Activated CD4-positive, alpha-beta T cell treated with anti-CD3 and anti-CD28 coated beads, Interleukin-2, amount 10 ng/mL, durations not matched to agents 7 days and 5 days (primary cell): ENCODE measurements at regions not wholly inside any gene's neighbourhood (a gene's known extent, or its start where the extent isn't known, plus 50 kb on each side); places are given as distances from the start of the nearest gene placed in this dataset.
"Not testable (repeated sequence)": the region's sequence is repeated elsewhere in the genome, so short reads cannot be mapped to it uniquely, and the experiment has no call there.

Source experiments
- CTCF ChIA-PET: fragments of 350-600 bp; sonication (Branson Sonifier 250); formaldehyde crosslinking; loops from one replicate; lab custom pipeline; 2021; ENCODE audit warnings: antibody characterized with exemption; lab: Charles Lee
- POLR2A ChIA-PET: fragments of 350-600 bp; sonication (Branson Sonifier 250); formaldehyde crosslinking; loops from one replicate; lab custom pipeline; 2021; ENCODE audit warnings: antibody characterized with exemption; lab: Charles Lee
- DNase-seq: peaks from one replicate; pipeline ENCODE4 v3.0.0-alpha.2; 2020
- H3K27ac Mint-ChIP-seq: one replicate; pipeline ENCODE4 v1.8.0; 2021; ENCODE audit warnings: mild to moderate bottlenecking, moderate library complexity, mixed read lengths
- H3K27me3 Mint-ChIP-seq: one replicate; pipeline ENCODE4 v1.8.0; 2021; ENCODE audit warnings: mixed read lengths
- H3K36me3 Mint-ChIP-seq: one replicate; pipeline ENCODE4 v1.8.0; 2021; ENCODE audit warnings: low read depth, mixed read lengths
- H3K4me1 Mint-ChIP-seq: one replicate; pipeline ENCODE4 v1.8.0; 2021; ENCODE audit warnings: mixed read lengths
- H3K4me3 Mint-ChIP-seq: one replicate; pipeline ENCODE4 v1.8.0; 2021; ENCODE audit warnings: mild to moderate bottlenecking, moderate library complexity, mixed read lengths
- H3K9me3 Mint-ChIP-seq: one replicate; pipeline ENCODE4 v1.8.0; 2021; ENCODE audit warnings: mixed read lengths

- no peaks in the 10 kb centered on the region for H3K36me3 Mint-ChIP-seq
- H3K4me3 Mint-ChIP-seq, result no peak overlapping the region
- no peaks in the 10 kb centered on the region for H3K4me1 Mint-ChIP-seq
- CTCF ChIA-PET, result interaction anchor here (0.6 kb wide), 1 partner anchor 209 kb away, joined by 3 read pairs; no protein-coding TSS in a partner anchor
- DNase-seq, result no peak
- no peaks in the 10 kb centered on the region for H3K27me3 Mint-ChIP-seq
- H3K27ac Mint-ChIP-seq, result no peak overlapping the region
- POLR2A ChIA-PET, result no interaction called here
- H3K9me3 Mint-ChIP-seq, result peaks cover 2% of the 10 kb centered on the region
Measured at GRCh38 chr1:238474263-238474662, 583.5 kb upstream of the ZP4 start.

- Mint-ChIP-seq H3K27me3 (no peaks in the 10 kb centered on the region), H3K9me3 (peaks cover 5% of the 10 kb centered on the region), H3K36me3 (no peaks in the 10 kb centered on the region), H3K27ac (no peak overlapping the region), H3K4me3 (no peak overlapping the region), H3K4me1 (no peaks in the 10 kb centered on the region)
- ChIA-PET POLR2A (no interaction called here), CTCF (no interaction called here)
- DNase-seq, result no peak
Measured at GRCh38 chr1:238469146-238469631, 578.5 kb upstream of the ZP4 start.

GRCh38 chr1:238468068-238468467, 577.3 kb upstream of the ZP4 start:
- ChIA-PET POLR2A (no interaction called here), CTCF (no interaction called here)
- Mint-ChIP-seq H3K36me3 (no peaks in the 10 kb centered on the region), H3K27me3 (no peaks in the 10 kb centered on the region), H3K27ac (no peak overlapping the region), H3K4me1 (no peaks in the 10 kb centered on the region), H3K4me3 (no peak overlapping the region), H3K9me3 (peaks cover 4% of the 10 kb centered on the region)
- DNase-seq, result no peak

- ChIA-PET POLR2A (no interaction called here), CTCF (no interaction called here)
Measured at GRCh38 chr1:238466459-238466858, 575.7 kb upstream of the ZP4 start.

GRCh38 chr1:238465449-238465848, 574.7 kb upstream of the ZP4 start:
- POLR2A ChIA-PET, result no interaction called here
- DNase-seq, result no peak
- Mint-ChIP-seq H3K27ac (no peak overlapping the region), H3K4me1 (no peaks in the 10 kb centered on the region), H3K36me3 (no peaks in the 10 kb centered on the region), H3K9me3 (peaks cover 5% of the 10 kb centered on the region), H3K4me3 (no peak overlapping the region), H3K27me3 (no peaks in the 10 kb centered on the region)
- CTCF ChIA-PET, result no interaction called here

More at GRCh38 chr1:238466459-238466858, 575.7 kb upstream of the ZP4 start:
- Mint-ChIP-seq H3K36me3 (no peaks in the 10 kb centered on the region), H3K27me3 (no peaks in the 10 kb centered on the region), H3K9me3 (peaks cover 3% of the 10 kb centered on the region), H3K27ac (no peak overlapping the region), H3K4me1 (no peaks in the 10 kb centered on the region), H3K4me3 (no peak overlapping the region)
- no peak for DNase-seq

GRCh38 chr1:238458899-238459298, 568.2 kb upstream of the ZP4 start:
- Mint-ChIP-seq H3K27me3 (no peaks in the 10 kb centered on the region), H3K9me3 (peaks cover 10% of the 10 kb centered on the region), H3K4me3 (no peak overlapping the region), H3K27ac (no peak overlapping the region), H3K36me3 (no peaks in the 10 kb centered on the region), H3K4me1 (no peaks in the 10 kb centered on the region)
- DNase-seq, result no peak
- POLR2A ChIA-PET, result no interaction called here
- CTCF ChIA-PET, result no interaction called here

GRCh38 chr1:238457610-238458009, 566.9 kb upstream of the ZP4 start:
- H3K9me3 Mint-ChIP-seq, result peaks cover 10% of the 10 kb centered on the region
- H3K36me3 Mint-ChIP-seq, result no peaks in the 10 kb centered on the region
- H3K27me3 Mint-ChIP-seq, result no peaks in the 10 kb centered on the region
- POLR2A ChIA-PET, result no interaction called here
- no peaks in the 10 kb centered on the region for H3K4me1 Mint-ChIP-seq
- H3K4me3 Mint-ChIP-seq, result no peak overlapping the region
- DNase-seq, result no peak
- CTCF ChIA-PET, result no interaction called here
- H3K27ac Mint-ChIP-seq, result no peak overlapping the region

- H3K27ac Mint-ChIP-seq, result no peak overlapping the region
- POLR2A ChIA-PET, result no interaction called here
- CTCF ChIA-PET, result no interaction called here
- H3K9me3 Mint-ChIP-seq, result no peaks in the 10 kb centered on the region
- H3K36me3 Mint-ChIP-seq, result no peaks in the 10 kb centered on the region
- no peaks in the 10 kb centered on the region for H3K4me1 Mint-ChIP-seq
- no peak overlapping the region for H3K4me3 Mint-ChIP-seq
- no peak for DNase-seq
- H3K27me3 Mint-ChIP-seq, result no peaks in the 10 kb centered on the region
Measured at GRCh38 chr1:238451781-238452310, 561.1 kb upstream of the ZP4 start.

- CTCF ChIA-PET, result no interaction called here
- no peak for DNase-seq
- Mint-ChIP-seq H3K27me3 (no peaks in the 10 kb centered on the region), H3K4me3 (no peak overlapping the region), H3K4me1 (no peaks in the 10 kb centered on the region), H3K9me3 (no peaks in the 10 kb centered on the region), H3K36me3 (no peaks in the 10 kb centered on the region), H3K27ac (no peak overlapping the region)
- POLR2A ChIA-PET, result no interaction called here
Measured at GRCh38 chr1:238450976-238451375, 560.3 kb upstream of the ZP4 start.

GRCh38 chr1:238443687-238444086, 553.0 kb upstream of the ZP4 start:
- Mint-ChIP-seq H3K27ac (no peak overlapping the region), H3K9me3 (peaks cover 4% of the 10 kb centered on the region), H3K36me3 (no peaks in the 10 kb centered on the region), H3K27me3 (no peaks in the 10 kb centered on the region), H3K4me1 (no peaks in the 10 kb centered on the region), H3K4me3 (no peak overlapping the region)
- no peak for DNase-seq
- CTCF ChIA-PET, result no interaction called here
- POLR2A ChIA-PET, result no interaction called here

GRCh38 chr1:238439511-238439910, 548.8 kb upstream of the ZP4 start:
- H3K4me1 Mint-ChIP-seq, result no peaks in the 10 kb centered on the region
- no peaks in the 10 kb centered on the region for H3K36me3 Mint-ChIP-seq
- H3K27me3 Mint-ChIP-seq, result no peaks in the 10 kb centered on the region
- no peak for DNase-seq
- H3K4me3 Mint-ChIP-seq, result no peak overlapping the region
- H3K27ac Mint-ChIP-seq, result no peak overlapping the region
- ChIA-PET CTCF (no interaction called here), POLR2A (no interaction called here)
- peaks cover 4% of the 10 kb centered on the region for H3K9me3 Mint-ChIP-seq

GRCh38 chr1:238438311-238439270, 547.9 kb upstream of the ZP4 start:
- Mint-ChIP-seq H3K36me3 (no peaks in the 10 kb centered on the region), H3K4me1 (no peaks in the 10 kb centered on the region), H3K4me3 (no peak overlapping the region), H3K9me3 (peaks cover 4% of the 10 kb centered on the region), H3K27me3 (no peaks in the 10 kb centered on the region), H3K27ac (no peak overlapping the region)
- no peak for DNase-seq
- CTCF ChIA-PET, result no interaction called here
- POLR2A ChIA-PET, result no interaction called here

GRCh38 chr1:238429703-238430102, 539.0 kb upstream of the ZP4 start:
- CTCF ChIA-PET, H3K9me3 Mint-ChIP-seq, H3K27me3 Mint-ChIP-seq, H3K4me3 Mint-ChIP-seq, DNase-seq, H3K27ac Mint-ChIP-seq, POLR2A ChIA-PET, H3K4me1 Mint-ChIP-seq, H3K36me3 Mint-ChIP-seq: not testable (repeated sequence)
